ENCODE measurements at regions not wholly inside any gene's neighbourhood (a gene's known extent, or its start where the extent isn't known, plus 50 kb on each side); places are given as distances from the start of the nearest gene placed in this dataset.

- no peaks in the 10 kb centered on the region for H3K27me3 Mint-ChIP-seq (ENCODE audit: unreplicated experiment)
- CTCF ChIA-PET, result no interaction called here
- no peaks in the 10 kb centered on the region for H3K9me3 Mint-ChIP-seq (ENCODE audit: low read depth, unreplicated experiment)
- H3K36me3 Mint-ChIP-seq (ENCODE audit: insufficient read depth, unreplicated experiment), result no peaks in the 10 kb centered on the region
- no peak for DNase-seq
- no peak overlapping the region for H3K4me3 Mint-ChIP-seq (ENCODE audit: low read depth, unreplicated experiment)
- no peak overlapping the region for H3K27ac Mint-ChIP-seq (ENCODE audit: unreplicated experiment)
- no peaks in the 10 kb centered on the region for H3K4me1 Mint-ChIP-seq (ENCODE audit: low read depth, unreplicated experiment)
- intact Hi-C loops (cut with micrococcal nuclease; ENCODE audit: unreplicated experiment), result no loop called here
- no TSS peak for BruUV-seq (replicated peaks)
- no peak for TF ChIP-seq CTCF (IDR thresholded peaks at IDR 0.05; ENCODE audit: unreplicated experiment)
Measured at GRCh38 chr7:51778121-51778520, 461.5 kb upstream of the COBL start.

GRCh38 chr7:51774178-51774577, 457.6 kb upstream of the COBL start:
- Mint-ChIP-seq H3K4me3 (ENCODE audit: low read depth, unreplicated experiment) (no peak overlapping the region), H3K27ac (ENCODE audit: unreplicated experiment) (no peak overlapping the region), H3K9me3 (ENCODE audit: low read depth, unreplicated experiment) (no peaks in the 10 kb centered on the region), H3K36me3 (ENCODE audit: insufficient read depth, unreplicated experiment) (no peaks in the 10 kb centered on the region), H3K27me3 (ENCODE audit: unreplicated experiment) (no peaks in the 10 kb centered on the region), H3K4me1 (ENCODE audit: low read depth, unreplicated experiment) (no peaks in the 10 kb centered on the region)
- CTCF ChIA-PET, result no interaction called here
- TF ChIP-seq CTCF (IDR thresholded peaks at IDR 0.05; ENCODE audit: unreplicated experiment), result no peak
- intact Hi-C loops (cut with micrococcal nuclease; ENCODE audit: unreplicated experiment), result no loop called here
- DNase-seq, result no peak
- BruUV-seq (replicated peaks), result no TSS peak

- DNase-seq, result no peak
- Mint-ChIP-seq H3K9me3 (ENCODE audit: low read depth, unreplicated experiment) (no peaks in the 10 kb centered on the region), H3K4me1 (ENCODE audit: low read depth, unreplicated experiment) (no peaks in the 10 kb centered on the region), H3K4me3 (ENCODE audit: low read depth, unreplicated experiment) (no peak overlapping the region), H3K27me3 (ENCODE audit: unreplicated experiment) (no peaks in the 10 kb centered on the region), H3K36me3 (ENCODE audit: insufficient read depth, unreplicated experiment) (no peaks in the 10 kb centered on the region), H3K27ac (ENCODE audit: unreplicated experiment) (no peak overlapping the region)
- TF ChIP-seq CTCF (IDR thresholded peaks at IDR 0.05; ENCODE audit: unreplicated experiment), result no peak
- intact Hi-C loops (cut with micrococcal nuclease; ENCODE audit: unreplicated experiment), result no loop called here
- CTCF ChIA-PET, result no interaction called here
- BruUV-seq (replicated peaks), result no TSS peak
Measured at GRCh38 chr7:51772190-51772589, 455.6 kb upstream of the COBL start.

- TF ChIP-seq CTCF (IDR thresholded peaks at IDR 0.05; ENCODE audit: unreplicated experiment), result no peak
- intact Hi-C loops (cut with micrococcal nuclease; ENCODE audit: unreplicated experiment), result no loop called here
- no peaks in the 10 kb centered on the region for H3K9me3 Mint-ChIP-seq (ENCODE audit: low read depth, unreplicated experiment)
- peaks cover 14% of the 10 kb centered on the region for H3K27me3 Mint-ChIP-seq (ENCODE audit: unreplicated experiment)
- H3K27ac Mint-ChIP-seq (ENCODE audit: unreplicated experiment), result no peak overlapping the region
- no peaks in the 10 kb centered on the region for H3K4me1 Mint-ChIP-seq (ENCODE audit: low read depth, unreplicated experiment)
- CTCF ChIA-PET, result no interaction called here
- no peak for DNase-seq
- no TSS peak for BruUV-seq (replicated peaks)
- H3K4me3 Mint-ChIP-seq (ENCODE audit: low read depth, unreplicated experiment), result no peak overlapping the region
- H3K36me3 Mint-ChIP-seq (ENCODE audit: insufficient read depth, unreplicated experiment), result no peaks in the 10 kb centered on the region
Measured at GRCh38 chr7:51764976-51765375, 448.4 kb upstream of the COBL start.

- BruUV-seq (replicated peaks), result no TSS peak
- intact Hi-C loops (cut with micrococcal nuclease; ENCODE audit: unreplicated experiment), result no loop called here
- DNase-seq, result no peak
- H3K9me3 Mint-ChIP-seq (ENCODE audit: low read depth, unreplicated experiment), result no peaks in the 10 kb centered on the region
- no peak overlapping the region for H3K27ac Mint-ChIP-seq (ENCODE audit: unreplicated experiment)
- no peaks in the 10 kb centered on the region for H3K36me3 Mint-ChIP-seq (ENCODE audit: insufficient read depth, unreplicated experiment)
- H3K4me3 Mint-ChIP-seq (ENCODE audit: low read depth, unreplicated experiment), result no peak overlapping the region
- CTCF ChIA-PET, result no interaction called here
- H3K4me1 Mint-ChIP-seq (ENCODE audit: low read depth, unreplicated experiment), result no peaks in the 10 kb centered on the region
- TF ChIP-seq CTCF (IDR thresholded peaks at IDR 0.05; ENCODE audit: unreplicated experiment), result no peak
- H3K27me3 Mint-ChIP-seq (ENCODE audit: unreplicated experiment), result no peaks in the 10 kb centered on the region
Measured at GRCh38 chr7:51759985-51760384, 443.4 kb upstream of the COBL start.

Measured in Calu3 (cell line).